HG02759 (cell line): ENCODE measurements at regions not wholly inside any gene's neighbourhood (a gene's known extent, or its start where the extent isn't known, plus 50 kb on each side); places are given as distances from the start of the nearest gene placed in this dataset.

Experiments used
- ATAC-seq: cut with Tn5 transposase; IDR thresholded peaks from one replicate; pipeline ENCODE4 v1.9.1; 2021; ENCODE audit warnings: mild to moderate bottlenecking, moderate library complexity; ENCODE audit not compliant: unreplicated experiment

DNA sequence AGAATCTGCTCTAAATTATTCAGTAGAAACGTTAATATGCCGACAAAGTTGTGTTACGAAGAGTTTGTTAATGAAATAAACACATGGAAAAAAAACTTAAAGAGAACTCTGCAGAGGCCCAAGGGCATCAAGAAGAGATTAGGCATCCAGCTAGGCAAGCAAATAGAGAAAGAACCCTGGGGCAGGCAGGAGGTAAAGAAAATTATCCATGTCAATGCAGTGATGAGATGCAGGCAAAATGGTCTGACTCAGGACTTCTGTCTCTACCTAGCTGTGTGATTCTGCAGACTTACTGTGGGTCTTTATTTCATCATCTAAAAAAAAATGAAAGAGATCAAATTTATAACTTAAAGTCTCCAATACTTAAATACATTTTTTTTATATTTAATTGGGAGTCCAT lies 448.0 kb downstream of the HAO1 start:
- no peak for ATAC-seq

DNA sequence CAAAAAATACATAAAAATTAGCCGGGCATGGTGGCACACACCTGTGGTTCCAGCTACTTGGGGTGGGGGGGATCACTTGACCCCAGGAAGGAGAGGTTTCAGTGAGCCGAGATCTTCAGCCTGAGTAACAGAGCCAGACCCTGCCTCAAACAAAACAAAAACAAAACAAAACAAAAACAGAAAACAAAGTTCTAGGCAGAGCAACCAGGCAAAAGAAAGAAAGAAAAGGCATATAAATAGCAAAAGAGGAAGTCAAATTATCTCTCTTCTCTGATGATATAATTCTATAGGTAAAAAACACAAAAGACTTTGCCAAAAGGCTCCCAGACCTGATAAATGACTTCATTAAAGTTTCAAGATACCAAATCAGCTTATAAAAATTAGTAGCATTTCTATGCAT lies 446.9 kb downstream of the HAO1 start:
- ATAC-seq: no peak

DNA sequence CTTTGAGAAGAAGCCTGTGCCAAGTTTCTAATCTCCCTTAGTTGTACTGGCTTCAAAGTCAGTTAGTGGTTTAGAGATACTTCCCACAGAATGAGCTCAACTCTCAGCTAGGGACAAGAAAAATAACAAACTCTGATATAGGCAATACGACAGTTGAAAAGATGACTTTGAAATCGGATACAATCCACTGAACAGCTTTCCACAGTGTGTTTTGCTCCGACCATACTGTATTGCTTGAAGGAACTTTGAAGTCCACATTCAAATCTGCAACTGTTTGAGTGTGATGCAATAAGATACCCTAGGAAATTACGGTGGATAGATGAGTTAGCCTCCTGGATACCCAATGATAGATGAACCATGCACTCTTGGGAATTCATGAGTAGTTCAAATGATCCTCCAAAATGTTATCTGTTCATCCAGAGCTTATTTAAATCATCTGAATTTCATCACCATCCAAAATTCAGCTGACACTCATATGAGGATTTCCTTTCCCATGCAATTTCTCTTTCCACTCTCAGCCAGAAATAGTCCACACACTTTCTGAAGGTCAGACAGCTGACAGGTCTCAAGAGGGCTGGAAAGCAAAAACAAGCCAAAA lies 443.8 kb downstream of the HAO1 start:
- no peak for ATAC-seq

DNA sequence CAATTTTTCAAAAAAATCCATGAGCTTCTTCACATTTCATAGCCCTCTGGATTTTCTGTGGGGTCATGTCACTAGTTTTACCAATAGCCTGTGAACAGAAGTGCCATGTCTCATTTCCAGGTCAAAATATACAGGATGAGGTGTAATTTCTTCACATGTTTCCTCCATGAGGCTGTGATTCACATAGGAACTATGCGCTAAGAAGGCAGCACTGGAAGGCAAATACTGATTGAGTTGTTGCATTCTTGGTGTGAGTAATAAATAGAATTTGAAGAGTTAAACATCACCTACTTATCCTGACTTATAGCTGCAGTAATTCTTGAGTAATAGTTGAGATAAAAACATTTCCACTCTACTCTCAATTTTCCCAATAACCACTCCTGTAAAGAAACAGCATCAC lies 442.3 kb downstream of the HAO1 start:
- no peak for ATAC-seq

DNA sequence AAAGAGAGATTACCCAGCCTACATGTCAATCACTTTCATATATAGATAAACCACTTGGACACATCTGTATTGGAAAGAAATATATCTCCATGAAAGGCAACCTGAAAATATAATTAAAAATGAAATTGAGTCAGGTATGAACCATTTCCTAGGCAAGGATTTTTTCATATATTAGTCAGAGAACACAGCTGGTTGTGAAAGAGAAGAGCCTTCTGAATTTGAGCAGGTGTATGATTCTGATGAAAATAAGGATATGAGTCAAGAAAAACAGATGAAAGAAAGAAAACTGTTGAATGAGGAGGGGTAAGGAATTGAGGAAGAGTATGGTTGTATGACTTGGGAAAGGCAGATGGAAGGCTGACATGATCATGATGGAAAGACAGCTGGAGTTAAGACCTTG lies 441.1 kb downstream of the HAO1 start:
- ATAC-seq: no peak

DNA sequence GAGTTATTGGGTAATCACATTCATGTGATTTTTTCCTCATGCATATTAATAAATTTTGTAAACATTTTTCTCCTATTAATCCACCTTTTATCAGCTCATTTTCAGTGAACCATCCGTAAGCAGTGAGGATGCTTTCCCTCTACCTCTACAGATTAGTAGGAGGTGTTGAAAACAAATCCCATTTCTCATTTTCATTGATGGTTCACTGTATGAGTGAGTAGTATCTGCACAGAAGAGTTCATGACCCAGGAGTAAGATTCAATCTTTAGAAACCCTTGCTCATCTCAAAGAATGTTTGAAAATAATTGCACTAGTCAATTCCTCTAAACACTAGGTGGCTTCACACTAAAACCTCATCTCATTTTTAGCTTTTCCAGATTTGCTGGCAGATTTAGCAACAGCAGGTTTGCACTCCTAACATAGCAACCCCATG lies 440.0 kb downstream of the HAO1 start:
- ATAC-seq: no peak

DNA sequence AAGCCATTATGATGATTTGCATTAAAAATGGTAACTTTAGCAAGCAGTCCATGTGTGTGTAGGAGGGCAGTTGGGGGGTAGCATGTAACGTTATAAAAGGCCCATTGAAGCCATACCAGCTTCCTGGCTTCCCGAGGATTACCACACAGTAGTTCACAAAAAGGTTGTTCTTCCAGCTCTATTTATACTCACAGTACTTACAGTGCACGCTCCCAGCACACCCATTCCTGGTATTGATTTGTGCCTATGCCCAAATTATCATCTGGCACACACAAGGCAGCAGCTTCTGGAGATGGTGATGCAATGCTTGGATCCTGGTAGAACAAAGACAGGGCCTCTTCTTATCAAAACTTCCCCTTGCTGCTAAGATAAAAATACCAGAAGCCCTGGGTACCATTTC lies 436.8 kb downstream of the HAO1 start:
- ATAC-seq: no peak

DNA sequence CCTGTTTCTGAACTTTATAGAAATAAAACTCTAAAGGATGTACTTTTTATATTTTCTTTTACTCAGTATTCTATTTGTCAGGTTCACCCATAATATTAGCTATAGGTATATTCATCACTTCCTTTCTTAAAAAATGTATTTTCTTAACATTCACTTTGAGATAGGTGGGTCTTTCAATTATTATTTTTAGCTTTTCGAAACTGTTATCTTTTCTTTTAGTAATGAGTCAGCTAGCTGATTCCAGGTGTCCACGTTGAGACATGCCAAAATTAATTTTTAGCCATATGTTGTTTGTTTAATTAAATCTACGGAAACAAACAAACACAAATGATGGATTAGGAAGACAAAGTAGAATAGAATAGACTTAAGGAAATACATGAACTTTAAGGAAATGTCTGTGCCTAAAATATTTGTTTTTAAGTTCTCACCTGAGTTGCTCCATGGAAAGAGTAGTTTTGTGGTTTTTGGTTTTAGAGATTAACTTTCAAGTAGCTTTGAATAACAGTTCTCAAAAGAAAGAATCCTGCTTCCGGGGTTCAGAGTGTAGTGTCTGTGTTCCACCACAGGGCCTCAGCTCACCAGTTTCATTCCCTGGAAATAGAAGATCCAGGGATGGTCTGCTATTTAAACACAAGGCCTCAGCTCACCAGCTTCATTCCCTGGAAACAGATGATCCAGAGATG lies 435.0 kb downstream of the HAO1 start:
- ATAC-seq: peak; percentile 55

DNA sequence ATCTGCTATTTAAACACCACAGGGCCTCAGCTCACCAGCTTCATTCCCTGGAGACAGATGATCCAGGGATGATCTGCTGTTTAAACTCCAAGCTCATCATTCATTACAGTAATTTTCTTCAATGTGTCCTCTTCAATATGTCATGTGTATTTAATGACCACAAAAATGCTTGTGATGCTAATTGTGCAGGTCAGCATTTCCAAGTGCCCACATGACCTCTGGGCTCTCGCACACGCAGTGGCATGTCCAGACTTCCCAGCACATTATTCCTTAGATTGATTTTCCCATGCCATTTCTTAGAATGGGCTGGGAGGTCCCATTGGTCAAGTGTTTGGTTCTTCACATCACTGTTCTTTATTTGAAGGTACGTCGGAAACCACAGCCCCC lies 434.4 kb downstream of the HAO1 start:
- ATAC-seq: no peak

DNA sequence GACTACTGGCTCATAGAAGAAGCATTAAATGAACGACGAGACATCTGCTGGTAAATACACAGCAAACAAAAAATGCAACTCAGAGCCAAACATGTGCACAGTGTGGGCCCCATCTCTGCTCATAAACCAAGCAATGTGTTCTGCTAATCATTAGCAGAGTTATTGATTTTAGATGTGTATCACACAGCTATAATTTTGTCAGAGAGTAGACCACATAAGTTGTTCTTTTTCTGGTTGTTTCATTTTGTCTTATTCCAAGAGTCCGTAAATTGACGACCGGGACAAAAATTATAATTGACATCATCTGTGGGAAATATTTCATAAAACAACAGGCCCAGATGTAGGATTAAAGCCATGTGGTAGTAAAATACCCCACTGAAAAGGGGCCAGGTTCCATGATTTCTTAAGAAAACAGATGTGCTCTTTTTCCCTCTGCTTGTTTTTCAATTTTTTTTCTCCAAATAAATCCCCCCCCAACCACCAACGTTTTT lies 423.6 kb downstream of the HAO1 start:
- no peak for ATAC-seq

DNA sequence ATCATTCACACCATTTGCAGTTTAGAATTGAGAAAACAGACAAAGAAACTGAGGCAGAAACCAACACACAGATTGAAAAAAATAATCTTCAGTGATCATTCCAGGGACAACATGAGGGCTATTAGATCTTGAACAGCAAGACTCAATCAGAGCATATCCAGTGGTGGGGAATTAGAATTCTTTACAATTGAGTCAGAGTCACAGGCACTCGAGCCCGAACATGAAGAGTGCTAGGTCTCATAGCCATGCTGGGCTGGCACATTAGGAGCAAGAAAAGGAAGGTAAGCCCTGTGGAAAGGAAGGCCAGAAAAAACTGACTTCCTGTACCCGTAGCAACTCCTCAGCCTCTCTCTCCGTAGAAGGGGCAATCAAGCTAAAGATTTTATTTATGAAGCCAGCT lies 419.9 kb downstream of the HAO1 start:
- ATAC-seq: no peak

DNA sequence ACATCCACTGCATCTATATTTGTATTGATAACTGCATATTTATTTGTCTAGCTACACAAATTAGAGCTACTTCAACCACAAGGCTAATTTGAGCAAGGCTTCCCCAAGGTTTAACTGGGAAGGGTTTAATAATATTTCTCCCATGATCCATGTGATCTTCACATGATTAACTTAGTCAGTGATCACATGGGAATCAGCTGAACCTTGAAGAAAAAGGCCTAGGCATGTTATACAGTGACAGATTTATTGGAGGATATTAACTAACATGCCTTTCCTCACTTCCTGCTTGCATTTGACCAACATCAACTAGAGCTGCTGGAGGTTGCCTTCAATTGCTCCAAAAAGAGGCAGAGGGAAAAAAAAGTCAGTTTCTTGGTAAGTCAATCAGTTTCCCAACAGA lies 417.0 kb downstream of the HAO1 start:
- ATAC-seq: no peak

DNA sequence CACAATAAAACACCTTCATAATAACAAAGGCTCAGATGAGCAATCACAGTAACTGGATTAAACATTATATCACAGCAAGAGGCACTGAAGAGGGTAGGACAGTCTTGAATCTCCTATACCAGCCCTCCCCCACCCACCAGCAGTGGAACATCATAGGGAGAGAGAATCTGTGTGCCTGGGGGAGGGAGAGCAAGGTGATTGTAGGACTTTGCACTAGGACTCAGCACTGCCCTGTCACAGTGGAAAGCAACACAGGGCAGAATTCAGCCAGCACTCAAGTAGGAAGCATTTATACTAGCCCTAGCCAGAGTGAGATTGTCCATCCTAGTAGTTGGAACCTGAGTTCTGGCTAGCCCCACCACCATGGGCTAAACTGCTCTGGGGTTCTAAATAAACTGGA lies 400.2 kb downstream of the HAO1 start:
- no peak for ATAC-seq

DNA sequence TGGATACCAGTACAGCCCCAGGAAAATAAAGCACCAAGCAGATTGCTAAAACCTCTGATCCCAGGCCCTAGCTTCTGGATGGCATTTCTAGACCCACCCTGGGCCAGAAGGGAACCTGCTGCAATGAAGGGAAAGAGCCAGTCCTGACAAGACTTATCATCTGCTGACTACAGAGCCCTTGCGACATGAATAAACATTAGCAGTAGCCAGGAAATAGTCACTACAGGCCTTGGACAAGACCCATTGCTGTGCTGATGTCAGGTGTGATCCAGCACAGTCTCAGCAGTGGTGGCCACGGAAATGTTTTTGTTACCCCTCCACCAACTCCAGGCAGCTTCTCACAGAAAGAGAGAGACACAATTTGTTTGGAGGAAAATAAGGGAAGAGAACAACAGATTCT lies 399.3 kb downstream of the HAO1 start:
- ATAC-seq: no peak

DNA sequence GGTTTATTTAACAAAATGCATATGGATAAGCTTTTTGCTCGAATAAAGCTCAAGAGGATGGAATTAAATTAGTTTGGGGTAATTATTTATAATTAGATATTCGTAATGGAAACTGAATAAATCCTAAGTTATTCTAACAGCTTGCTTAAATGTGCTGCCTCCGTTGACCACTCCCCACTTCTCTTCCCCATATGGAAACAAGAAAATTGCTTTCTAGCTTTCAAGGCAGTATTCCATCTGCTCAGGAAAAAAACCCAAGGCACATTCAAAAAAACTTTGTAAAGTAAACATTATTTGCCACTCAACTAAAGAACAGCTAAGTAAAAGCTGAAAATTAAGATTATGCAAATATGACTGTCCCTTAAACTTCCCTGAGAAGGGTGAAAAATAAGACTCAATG lies 369.2 kb downstream of the HAO1 start:
- ATAC-seq: no peak

DNA sequence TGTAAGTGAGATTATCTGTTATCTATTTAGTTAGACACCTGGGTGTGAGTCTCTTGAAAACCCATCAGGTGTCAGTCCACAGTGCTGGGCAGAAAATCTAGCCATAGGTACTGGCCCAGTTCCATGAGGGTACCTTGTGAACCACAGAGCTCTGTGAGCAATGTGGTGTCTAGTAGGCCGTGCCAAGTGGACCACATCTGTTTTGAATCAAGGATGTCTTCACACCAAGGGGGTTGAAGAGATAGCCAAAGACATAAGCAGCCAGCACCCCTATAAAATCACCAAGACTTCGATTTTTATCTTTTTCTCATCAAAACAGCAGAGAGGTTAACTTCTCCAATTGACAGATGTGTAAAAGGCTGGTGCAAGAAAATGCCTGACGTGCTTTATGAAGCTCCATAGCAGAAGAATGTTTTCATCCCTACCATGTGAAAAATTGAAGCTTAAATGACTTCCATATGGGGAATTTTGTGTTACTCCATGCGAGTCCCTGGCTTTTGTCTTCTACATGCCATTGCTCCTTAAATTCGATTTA lies 368.7 kb downstream of the HAO1 start:
- ATAC-seq: no peak

DNA sequence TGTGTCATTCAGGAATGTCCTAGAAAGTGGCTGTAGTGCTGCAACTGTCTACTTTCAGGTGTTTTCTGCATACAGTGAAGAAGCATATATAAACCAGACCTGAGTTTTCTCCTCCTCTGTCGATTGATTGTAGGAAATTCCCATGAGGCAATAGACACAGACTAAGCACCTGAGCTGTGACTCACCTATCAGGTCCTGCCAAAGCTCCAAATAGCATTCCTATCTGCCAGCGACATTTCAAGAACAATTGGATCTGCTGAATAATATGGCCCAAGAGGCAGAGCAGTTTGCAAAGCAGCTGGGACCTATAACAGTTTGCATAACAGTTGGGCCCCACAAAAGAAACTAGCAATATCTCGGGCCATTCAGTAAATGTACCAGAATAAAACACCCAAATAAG lies 360.4 kb downstream of the HAO1 start:
- no peak for ATAC-seq

DNA sequence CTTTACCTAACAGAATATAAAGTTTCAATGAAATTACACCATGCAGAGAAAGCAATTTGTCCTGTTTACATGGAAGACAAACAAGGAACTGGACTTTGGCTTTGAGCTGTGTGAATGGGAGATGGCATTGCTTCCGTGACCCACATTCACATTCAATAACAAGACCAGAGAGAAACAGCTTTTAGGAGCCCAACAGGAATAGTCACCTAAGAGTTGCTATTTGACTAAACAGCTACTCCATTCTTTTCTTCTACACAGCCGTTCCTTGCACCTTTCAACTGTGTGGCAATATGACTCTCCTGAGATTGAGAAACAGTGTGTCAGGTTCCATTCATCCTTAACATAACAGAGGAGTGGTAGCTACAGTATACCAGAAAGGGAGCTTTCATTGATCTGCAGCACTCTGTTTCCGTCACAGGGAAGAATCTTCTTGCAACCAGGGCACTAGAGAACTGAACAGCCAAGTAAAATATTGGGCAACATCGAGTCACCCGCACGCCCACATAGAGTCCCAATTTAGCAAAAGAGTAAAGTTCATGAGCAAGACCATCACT lies 355.1 kb downstream of the HAO1 start:
- no peak for ATAC-seq

DNA sequence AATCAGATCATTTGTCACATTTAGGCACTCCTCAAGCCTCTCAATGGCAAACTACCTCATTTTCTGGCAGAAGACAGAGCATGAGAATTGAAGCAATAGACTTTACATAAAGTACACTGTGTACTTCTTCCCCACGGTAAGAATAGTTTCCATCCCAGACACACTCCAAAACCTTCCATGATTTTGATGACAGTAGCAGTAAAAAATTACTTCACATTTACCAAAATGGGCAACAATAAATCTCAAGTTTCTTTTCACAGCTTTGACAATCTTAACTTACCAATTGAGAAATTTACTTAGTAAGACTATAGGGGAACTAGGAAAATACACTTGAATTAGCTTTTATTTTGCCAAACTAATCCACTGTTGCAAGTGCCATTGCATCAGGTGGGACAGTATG lies 353.8 kb downstream of the HAO1 start:
- no peak for ATAC-seq

DNA sequence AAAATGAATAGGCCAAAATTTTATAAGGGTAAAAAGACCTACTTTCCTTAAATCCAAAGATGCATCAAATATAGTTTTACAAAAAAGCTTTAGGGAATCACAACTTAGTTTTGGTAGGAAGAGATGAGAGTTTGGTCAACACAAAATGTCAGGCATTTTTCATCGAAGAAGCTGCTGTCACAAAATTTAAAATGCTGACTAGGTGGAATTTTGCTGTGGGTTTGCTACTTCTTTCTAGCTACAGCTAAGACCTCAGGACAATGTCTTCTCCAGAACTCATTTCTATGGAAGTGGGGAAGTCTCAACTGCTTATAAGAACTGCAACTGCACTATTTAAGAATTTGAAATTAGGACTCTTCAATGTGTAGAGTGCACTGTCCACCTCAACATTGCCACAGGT lies 351.1 kb downstream of the HAO1 start:
- no peak for ATAC-seq

DNA sequence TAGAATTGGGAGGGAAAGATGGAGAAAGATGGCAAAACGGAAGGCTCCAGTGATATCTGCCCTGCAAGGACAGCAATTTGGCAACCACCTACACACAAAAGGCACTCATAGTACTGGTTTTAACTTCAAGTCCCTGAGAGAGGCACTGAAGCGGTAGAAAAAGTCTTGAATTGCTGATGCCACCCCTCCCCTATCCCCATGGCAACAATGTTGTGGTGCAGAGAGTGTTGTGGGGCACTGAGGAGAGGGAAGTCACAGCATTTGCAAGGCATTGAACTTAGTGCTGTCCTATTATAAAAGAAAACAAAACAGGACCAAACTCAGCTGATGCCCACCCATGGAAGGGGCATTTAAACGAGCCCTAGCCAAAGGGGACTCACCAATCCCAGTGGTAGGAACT lies 343.7 kb downstream of the HAO1 start:
- no peak for ATAC-seq

DNA sequence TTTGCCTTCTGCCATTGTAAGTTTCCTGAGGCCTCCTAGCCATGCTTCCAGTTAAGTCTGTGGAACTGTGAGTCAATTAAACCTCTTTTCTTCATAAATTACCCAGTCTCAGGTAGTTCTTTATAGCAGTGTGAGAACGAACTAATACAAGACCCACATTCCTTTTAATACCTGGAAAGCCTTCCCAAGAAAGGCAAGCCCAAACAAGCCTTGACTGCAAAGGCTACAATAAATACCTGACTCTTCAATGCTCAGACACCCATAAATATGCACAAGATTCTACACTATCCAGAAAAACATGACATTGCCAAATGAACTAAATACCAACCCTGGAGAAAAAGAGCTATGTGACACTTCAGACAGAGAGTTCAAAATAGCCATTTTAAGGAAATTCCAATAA lies 338.8 kb downstream of the HAO1 start:
- ATAC-seq: no peak
